ENCODE measurements at regions not wholly inside any gene's neighbourhood (a gene's known extent, or its start where the extent isn't known, plus 50 kb on each side); places are given as distances from the start of the nearest gene placed in this dataset.

- DNase-seq, result no peak
These were observed 567.5 kb downstream of the BCL11A start for GRCh38 chr2:59985923-59986322.

- DNase-seq, result peak; percentile 12
These were observed 579.2 kb downstream of the BCL11A start for GRCh38 chr2:59974051-59974766.

GRCh38 chr2:59969161-59969560 is 584.3 kb downstream of the BCL11A start:
- DNase-seq, result no peak

- DNase-seq, result no peak
These were observed 585.0 kb downstream of the BCL11A start for GRCh38 chr2:59968441-59968840.

GRCh38 chr2:59967691-59968090 is 585.8 kb downstream of the BCL11A start:
- no peak for DNase-seq

- no peak for DNase-seq
These were observed 590.3 kb downstream of the BCL11A start for GRCh38 chr2:59963157-59963556.

- no peak for DNase-seq
These were observed 591.7 kb downstream of the BCL11A start for GRCh38 chr2:59961746-59962145.

- DNase-seq, result no peak
These were observed 593.5 kb downstream of the BCL11A start for GRCh38 chr2:59959944-59960343.

- no peak for DNase-seq
These were observed 596.0 kb downstream of the BCL11A start for GRCh38 chr2:59957504-59957903.

- DNase-seq, result no peak
These were observed 596.5 kb downstream of the BCL11A start for GRCh38 chr2:59956981-59957380.

- DNase-seq, result peak; percentile 30
These were observed 605.4 kb downstream of the BCL11A start for GRCh38 chr2:59947917-59948541.

GRCh38 chr2:59947209-59947608 is 606.2 kb downstream of the BCL11A start:
- no peak for DNase-seq

GRCh38 chr2:59939236-59939635 is 614.2 kb downstream of the BCL11A start:
- DNase-seq, result peak; percentile 35

- no peak for DNase-seq
These were observed 615.3 kb downstream of the BCL11A start for GRCh38 chr2:59938181-59938580.

GRCh38 chr2:59936048-59936447 is 617.4 kb downstream of the BCL11A start:
- peak; percentile 80 for DNase-seq

- DNase-seq, result no peak
These were observed 618.4 kb downstream of the BCL11A start for GRCh38 chr2:59935005-59935404.

- no peak for DNase-seq
These were observed 619.5 kb downstream of the BCL11A start for GRCh38 chr2:59933948-59934347.

- DNase-seq, result no peak
These were observed 621.1 kb downstream of the BCL11A start for GRCh38 chr2:59932341-59932740.

- DNase-seq, result no peak
These were observed 623.0 kb downstream of the BCL11A start for GRCh38 chr2:59930430-59930829.

- DNase-seq, result no peak
These were observed 626.7 kb downstream of the BCL11A start for GRCh38 chr2:59926731-59927130.

- DNase-seq, result no peak
These were observed 628.1 kb downstream of the BCL11A start for GRCh38 chr2:59925321-59925720.

GRCh38 chr2:59924346-59924745 is 629.1 kb downstream of the BCL11A start:
- no peak for DNase-seq

GRCh38 chr2:59922450-59922849 is 631.0 kb downstream of the BCL11A start:
- DNase-seq, result no peak

- DNase-seq, result no peak
These were observed 631.7 kb downstream of the BCL11A start for GRCh38 chr2:59921743-59922142.
